Panc1 (cell line): ENCODE measurements at regions not wholly inside any gene's neighbourhood (a gene's known extent, or its start where the extent isn't known, plus 50 kb on each side); places are given as distances from the start of the nearest gene placed in this dataset.
"Not testable (repeated sequence)": the region's sequence is repeated elsewhere in the genome, so short reads cannot be mapped to it uniquely, and the experiment has no call there.

Source experiments
- POLR2AphosphoS5 ChIP-seq: IDR thresholded peaks from 2 replicates; pipeline ENCODE4 v1.6.1; 2012; ENCODE audit warnings: mild to moderate bottlenecking, low read depth, low read length, moderate library complexity
- REST ChIP-seq, 2 experiments: IDR thresholded peaks; 2 replicates each; pipeline ENCODE4 v1.6.1; 2011 to 2012; ENCODE audit warnings: low read depth in 2 of 2, control low read depth in 1 of 2, low read length in 1 of 2, mild to moderate bottlenecking in 1 of 2, moderate library complexity in 1 of 2; ENCODE audit not compliant: insufficient read depth in 1 of 2
- TF ChIP-seq, protein P1 (sequence below): fragments of 450-650 bp; IDR thresholded peaks from 2 replicates; pipeline ENCODE4 v1.5.1; 2017; ENCODE audit warnings: mild to moderate bottlenecking

DNA sequence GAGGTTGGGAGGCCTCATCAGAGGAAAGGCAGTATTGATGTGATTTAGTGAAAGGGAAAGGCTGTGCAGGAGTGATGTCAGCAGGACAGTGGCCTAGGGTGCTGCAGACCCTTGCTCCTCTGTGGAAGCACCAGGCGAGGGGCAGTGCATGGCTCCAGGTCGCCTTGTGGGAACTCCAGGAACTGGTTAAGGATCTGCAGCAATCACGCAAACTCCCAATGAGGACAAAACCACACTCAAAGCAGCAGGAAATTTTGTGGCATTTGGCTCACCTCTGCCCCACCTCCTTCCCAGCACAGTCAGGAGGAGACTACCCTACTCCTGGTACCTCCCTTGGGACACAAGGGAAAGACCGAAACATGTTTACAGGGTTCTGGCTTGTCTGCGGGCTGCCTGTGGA, 251.5 kb downstream of the GADD45G start:
- TF ChIP-seq, protein P1, sequence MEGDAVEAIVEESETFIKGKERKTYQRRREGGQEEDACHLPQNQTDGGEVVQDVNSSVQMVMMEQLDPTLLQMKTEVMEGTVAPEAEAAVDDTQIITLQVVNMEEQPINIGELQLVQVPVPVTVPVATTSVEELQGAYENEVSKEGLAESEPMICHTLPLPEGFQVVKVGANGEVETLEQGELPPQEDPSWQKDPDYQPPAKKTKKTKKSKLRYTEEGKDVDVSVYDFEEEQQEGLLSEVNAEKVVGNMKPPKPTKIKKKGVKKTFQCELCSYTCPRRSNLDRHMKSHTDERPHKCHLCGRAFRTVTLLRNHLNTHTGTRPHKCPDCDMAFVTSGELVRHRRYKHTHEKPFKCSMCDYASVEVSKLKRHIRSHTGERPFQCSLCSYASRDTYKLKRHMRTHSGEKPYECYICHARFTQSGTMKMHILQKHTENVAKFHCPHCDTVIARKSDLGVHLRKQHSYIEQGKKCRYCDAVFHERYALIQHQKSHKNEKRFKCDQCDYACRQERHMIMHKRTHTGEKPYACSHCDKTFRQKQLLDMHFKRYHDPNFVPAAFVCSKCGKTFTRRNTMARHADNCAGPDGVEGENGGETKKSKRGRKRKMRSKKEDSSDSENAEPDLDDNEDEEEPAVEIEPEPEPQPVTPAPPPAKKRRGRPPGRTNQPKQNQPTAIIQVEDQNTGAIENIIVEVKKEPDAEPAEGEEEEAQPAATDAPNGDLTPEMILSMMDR, result not testable (repeated sequence)
- not testable (repeated sequence) for TF ChIP-seq REST (IDR thresholded peaks at IDR 0.05; ENCODE audit: insufficient read depth in 1 of 2, low read depth in 2 of 2, low read length in 1 of 2); POLR2AphosphoS5
